Uterus (tissue), 2 donors: ENCODE measurements at regions not wholly inside any gene's neighbourhood (a gene's known extent, or its start where the extent isn't known, plus 50 kb on each side); places are given as distances from the start of the nearest gene placed in this dataset.

Experiments
- POLR2A ChIP-seq, 2 donors: fragments of 450-650 bp; IDR thresholded peaks; one replicate each; pipeline ENCODE4 v1.6.1; 2016; ENCODE audit warnings: antibody characterized with exemption in 2 of 2, mild to moderate bottlenecking in 1 of 2, moderate library complexity in 1 of 2
- TF ChIP-seq, protein P1 (sequence below), 4 experiments: fragments of 200-600 bp in 2 of 4; fragments of 450-650 bp in 2 of 4; sonication (generic) in 2 of 4; IDR thresholded peaks; one replicate each; pipeline ENCODE4 v1.5.1; 2016 to 2019; ENCODE audit warnings: antibody characterized with exemption in 4 of 4, mild to moderate bottlenecking in 2 of 4, moderate library complexity in 1 of 4

DNA sequence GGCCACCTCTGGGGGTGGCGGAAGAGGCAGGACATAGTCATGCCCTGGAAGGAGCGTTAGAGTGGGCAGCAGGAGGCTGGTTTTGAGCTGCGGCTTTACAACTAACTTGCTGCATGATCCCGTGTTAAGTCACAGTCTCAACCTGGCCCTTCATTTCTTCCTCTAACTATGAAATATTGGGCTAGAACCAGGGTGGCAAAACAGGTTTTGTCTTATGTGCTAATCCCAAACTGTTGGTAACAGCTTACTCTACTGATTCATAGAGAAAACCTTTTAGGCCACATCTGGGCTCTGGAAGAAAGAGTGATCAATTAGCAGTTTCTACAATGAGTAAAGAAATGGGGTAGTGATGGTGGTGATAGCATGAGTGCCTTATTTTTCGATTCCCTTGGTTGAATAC lies 74.1 kb upstream of the CLINT1 start:
- TF ChIP-seq, protein P1, sequence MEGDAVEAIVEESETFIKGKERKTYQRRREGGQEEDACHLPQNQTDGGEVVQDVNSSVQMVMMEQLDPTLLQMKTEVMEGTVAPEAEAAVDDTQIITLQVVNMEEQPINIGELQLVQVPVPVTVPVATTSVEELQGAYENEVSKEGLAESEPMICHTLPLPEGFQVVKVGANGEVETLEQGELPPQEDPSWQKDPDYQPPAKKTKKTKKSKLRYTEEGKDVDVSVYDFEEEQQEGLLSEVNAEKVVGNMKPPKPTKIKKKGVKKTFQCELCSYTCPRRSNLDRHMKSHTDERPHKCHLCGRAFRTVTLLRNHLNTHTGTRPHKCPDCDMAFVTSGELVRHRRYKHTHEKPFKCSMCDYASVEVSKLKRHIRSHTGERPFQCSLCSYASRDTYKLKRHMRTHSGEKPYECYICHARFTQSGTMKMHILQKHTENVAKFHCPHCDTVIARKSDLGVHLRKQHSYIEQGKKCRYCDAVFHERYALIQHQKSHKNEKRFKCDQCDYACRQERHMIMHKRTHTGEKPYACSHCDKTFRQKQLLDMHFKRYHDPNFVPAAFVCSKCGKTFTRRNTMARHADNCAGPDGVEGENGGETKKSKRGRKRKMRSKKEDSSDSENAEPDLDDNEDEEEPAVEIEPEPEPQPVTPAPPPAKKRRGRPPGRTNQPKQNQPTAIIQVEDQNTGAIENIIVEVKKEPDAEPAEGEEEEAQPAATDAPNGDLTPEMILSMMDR (IDR thresholded peaks at IDR 0.05) = no peak
- TF ChIP-seq POLR2A (IDR thresholded peaks at IDR 0.05) = no peak
